Islet of Langerhans (tissue), 1 donor: ENCODE measurements at regions not wholly inside any gene's neighbourhood (a gene's known extent, or its start where the extent isn't known, plus 50 kb on each side); places are given as distances from the start of the nearest gene placed in this dataset.

Experiments
- FAIRE-seq: peaks from one replicate; lab custom pipeline; 2011; peaks lifted over from hg19 to GRCh38; lab: Jason Lieb, UNC

DNA sequence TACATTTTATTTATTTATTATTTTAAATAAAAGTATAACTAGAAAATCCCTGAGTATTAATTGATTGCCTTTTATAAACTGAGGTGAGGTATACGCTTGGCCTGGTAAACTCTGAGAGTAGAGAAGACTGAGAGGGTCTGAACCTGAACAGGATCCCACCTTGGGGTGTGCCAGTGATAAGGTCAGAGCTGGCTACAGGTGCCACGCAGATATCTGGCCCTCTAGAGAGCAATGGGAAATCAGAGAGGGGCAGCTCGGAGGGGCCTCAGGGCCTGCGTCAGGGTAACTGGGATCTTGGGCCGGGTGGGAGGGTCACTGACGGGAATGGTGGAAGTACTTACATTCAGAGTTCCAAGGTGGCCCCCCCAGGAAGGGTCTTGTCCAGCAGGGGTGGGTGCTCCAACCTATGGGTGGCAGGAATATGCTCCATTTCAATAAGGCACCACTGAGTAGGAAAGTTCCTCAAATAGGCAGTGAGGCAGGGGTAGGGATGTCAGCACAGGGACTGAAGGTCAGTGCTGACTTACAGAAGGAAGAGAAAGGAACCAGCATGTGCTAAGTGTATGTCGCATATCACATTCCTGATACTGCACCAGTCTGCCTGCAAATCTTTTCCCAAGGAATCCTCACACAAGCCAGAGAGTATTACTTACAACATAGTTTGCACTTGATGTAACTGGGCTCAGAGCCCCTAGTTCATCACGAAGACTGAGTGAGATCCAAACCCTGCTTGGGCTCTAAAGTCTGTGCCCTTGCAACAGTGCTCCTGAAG lies 706.0 kb upstream of the RAB6C start:
- no peak for FAIRE-seq

DNA sequence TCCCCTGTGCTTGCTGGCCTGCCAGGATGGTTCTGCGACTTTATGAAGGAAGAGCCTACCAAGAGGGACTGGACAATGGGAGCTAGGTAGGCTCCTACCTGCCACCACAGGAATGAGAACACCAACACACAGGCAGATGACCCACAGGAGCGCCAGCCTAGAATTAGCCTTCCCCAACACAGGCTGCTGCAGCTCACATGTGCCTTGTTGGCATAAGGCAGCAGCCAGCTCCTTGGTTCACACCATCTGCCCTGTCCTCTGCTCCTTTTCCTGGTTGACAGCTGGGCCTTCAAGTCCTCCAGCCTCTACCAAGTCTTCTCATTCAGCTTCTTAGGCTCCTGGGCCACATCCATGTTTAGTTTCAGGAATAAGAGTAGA lies 705.4 kb upstream of the RAB6C start:
- FAIRE-seq, result no peak

DNA sequence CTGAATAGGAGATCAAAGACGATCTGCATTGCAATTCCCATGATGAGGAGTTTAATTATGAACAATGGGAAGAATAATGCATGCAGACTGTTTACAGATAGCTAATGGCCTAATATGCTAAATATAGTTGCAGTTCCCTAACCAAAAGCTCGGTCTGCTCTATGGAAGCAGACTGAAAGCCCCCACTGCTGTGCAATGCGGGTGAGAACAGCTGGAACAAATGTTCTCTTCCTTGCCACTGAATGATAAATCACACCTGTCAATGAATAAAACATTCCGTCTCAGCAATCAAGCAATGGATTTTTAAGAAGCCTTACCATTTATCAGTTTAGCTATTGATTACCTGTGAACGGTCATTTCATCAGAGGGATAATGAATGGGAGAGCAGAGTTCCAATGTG lies 704.5 kb upstream of the RAB6C start:
- FAIRE-seq, result no peak

DNA sequence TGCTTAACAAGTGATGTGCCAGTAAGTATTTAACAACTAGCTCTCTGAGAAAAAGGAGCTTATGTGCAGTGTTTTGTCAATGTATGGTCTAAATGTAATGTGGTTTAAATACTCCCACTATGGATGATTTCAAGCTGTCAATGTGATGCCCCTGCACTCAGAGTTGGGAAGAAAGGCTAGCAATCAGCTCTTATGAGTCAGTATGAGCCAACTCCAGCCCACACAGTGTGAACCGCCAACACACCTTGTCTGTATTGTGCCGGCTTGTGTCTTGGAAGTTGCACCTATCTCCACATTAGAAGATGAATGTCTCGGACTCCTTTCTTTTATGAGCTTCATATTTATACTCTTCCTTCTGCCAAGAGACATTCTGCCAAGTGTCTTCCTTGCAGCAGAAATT lies 703.8 kb upstream of the RAB6C start:
- FAIRE-seq, result no peak

DNA sequence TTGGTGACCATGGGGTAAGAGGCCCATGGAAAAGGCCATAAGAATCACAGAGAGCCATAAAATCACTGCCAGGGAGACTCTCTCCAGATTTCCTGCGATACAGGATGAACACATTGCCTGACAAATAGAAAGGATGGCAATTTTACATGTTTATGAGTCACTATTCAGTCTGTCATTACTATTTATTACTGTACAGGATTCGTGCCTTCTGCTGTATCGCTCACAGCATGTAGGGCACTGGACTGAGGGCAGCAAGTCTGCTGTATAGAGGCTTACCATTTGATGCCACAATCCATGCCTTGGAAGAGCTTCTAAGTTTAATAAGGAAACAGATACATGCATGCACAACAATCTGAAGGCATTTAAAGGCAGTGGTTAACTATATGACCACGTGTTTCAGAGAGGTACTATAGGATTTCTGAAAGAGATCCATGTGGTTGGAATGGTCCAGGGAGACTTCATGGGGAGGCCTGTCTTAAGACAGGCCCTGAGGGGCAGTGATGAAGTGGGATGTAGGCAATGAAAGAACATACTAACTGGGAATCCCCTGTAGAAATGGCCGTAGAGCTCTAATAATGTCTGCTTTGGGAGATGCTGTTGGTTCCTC lies 702.4 kb upstream of the RAB6C start:
- no peak for FAIRE-seq

DNA sequence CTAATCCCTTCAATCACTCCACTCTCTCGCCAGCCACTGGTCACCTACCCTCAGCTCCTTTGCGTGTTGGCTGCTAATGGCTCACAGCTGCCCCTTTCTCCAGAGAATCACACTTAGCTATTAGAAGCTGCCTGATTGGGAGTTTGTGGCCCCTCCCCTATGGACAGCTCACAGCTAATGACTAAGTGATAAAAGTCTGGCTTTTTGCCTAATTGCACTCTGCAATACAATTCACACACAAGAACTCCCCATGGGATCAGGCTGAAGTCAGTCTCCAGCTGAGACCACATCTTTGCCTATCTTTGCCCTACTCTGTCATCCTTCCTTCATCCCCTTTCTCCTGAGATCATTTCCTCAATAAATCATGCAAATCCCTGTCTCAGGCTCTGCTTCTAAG lies 701.9 kb upstream of the RAB6C start:
- FAIRE-seq, result no peak

DNA sequence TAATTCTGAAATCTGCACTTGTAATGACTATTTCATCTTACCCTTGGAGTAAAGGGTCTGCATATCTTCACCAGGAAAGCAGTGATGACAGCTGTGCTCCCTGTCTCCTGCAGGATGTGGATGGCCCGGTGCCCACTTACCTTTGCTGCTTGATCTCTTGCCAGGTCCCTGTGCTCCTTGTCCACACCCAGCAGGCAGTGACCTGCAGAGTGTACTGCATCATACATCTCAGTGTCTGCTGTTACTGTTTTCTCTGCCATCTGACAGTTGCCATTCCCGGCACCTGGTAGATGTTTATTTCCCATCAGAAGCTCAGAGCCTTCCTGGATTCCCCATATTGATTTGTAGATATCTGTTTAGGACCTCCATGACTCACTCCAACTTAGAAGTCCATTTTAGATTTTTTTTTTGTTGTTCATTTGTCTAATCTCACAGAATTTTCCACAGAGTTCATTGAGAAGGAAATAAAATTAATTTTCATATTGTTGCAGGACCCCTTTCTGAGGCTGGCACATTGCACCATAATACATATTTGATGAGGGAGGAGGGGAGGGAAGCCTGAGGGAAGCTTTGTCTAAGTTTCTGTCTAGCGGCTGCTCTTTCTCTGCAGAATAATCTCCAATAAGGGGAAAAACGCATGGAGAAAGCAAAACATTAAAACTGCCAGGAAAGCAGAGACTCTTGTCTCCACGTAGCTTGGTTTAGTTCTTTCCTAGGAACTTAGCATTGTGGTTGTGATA lies 697.5 kb upstream of the RAB6C start:
- no peak for FAIRE-seq

DNA sequence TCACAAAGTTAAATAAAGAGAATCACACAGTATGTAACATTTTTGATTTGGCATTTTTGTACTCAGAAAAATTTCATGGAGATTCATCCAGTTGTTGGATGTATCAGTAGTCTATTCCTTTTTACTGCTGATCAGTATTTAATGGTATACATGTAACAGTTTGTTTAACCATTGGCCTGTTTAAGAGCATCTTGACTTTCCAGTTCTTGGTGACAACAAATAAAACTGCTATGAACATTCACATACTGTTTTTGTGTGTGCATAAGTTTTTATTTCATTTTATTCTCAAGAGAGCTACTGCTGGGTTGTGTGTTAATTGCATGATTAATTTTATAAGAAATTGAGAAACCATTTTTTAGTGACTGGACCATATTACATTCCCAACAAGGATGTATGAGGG lies 694.5 kb upstream of the RAB6C start:
- FAIRE-seq, result no peak

DNA sequence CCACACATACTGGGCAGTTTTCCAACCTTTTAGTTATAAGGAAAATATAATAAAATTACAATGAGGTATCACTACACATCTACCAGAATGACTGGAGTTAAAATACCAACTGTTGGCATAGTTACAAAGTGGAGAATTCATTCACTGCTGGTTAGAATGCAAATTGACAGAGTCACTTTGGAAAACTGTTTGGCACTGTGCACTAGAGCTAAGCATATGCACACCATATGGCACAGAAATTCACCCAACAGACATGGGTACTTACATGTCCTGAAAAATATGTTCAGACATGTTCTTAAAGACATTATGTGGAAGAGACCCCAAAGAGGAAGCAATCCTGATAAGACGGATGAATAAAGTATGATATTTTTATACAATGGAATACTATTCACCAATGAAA lies 686.1 kb upstream of the RAB6C start:
- no peak for FAIRE-seq

DNA sequence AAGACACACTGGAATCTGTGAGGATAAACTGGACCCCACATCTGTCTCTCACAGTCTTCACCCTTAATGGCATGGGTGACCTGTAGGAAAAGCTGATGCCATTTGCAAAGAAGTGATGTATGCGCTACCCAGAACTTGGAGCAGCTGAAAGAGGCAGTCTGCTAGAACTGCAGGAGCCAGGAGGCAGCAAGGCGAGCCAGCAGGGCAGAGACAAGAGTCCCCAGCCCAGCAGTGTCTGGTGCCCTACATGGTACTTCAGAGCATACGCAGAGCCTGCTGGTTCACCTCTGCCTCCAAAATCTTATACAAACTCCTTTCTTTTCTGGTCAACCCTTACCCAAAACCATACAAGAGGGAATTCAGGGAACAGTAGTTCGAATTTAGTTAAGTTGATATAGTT lies 683.1 kb upstream of the RAB6C start:
- FAIRE-seq, result no peak

DNA sequence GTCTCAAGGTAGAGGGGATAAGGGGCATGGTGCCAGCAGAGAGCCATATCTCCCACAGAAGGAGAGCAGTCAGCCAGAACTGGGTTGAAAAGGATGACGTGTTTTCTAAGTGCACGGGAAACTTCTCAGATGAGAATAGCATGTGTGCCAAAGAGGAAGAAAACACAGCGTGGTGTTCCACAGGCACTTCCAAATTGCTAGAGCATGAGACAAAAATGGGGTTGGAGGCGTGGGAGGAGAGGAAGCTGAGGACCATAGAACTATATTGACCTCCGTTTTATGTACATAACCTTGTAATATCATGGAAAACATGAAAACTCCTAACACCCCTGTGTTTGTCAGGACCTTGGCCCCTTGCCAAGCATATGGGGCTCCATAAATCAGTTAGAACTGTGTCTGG lies 682.7 kb upstream of the RAB6C start:
- no peak for FAIRE-seq

DNA sequence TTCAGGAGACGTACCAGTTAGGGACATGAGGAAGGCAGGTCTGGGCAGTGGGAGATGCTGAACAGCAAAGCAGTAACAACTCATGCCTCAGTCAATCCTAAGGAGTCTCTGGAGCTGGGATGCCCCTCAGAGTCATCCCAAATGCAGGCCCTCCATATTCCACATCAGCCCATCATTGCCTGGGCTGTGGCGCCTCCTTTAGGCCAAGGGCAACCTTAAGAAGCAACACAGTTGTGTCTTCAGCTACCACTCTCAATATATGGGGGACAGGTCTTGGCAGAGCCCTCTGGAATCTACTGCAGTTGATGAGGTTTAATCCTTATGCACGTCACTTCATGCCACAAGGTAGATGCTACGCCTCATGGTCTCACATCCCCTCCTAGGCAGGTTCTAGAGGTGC lies 682.0 kb upstream of the RAB6C start:
- no peak for FAIRE-seq

DNA sequence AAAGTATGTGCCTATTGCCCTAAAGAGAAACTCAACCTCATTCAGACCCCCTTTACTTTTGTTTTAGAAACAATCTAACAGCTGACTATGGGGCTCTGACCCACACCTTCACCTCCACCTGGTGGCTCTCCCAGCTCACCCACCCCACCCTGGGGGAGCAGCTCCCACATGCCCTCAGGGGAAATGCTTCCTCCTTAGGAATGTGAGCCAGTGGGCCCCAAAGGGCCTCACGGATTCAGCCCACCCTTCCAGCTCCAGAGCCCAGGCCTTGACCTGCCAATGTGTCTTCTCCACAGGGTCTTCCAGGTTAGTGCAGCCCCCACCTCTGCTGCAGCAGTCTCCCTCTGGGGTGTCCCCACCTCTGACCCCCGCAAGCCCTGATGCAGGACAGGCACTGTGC lies 680.1 kb upstream of the RAB6C start:
- FAIRE-seq, result no peak

DNA sequence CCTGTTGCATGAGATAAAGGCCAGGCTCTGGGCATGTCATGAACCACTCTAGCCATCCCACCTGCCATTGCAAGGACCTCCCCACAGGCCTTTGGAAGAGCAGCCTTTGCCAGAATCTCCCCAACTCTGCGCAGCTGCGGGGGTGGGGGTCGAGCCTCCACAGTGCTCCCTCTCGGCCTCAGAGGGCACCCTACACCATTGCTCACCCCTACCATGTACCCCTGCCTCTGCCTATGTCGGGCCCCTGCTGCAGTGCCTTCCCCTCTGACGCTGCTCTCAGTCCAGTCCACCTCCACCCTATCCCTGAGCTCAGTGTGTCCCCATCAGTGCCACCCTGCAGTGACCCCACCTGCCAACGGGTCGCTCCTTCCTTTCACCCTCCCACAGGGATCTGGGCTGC lies 679.7 kb upstream of the RAB6C start:
- no peak for FAIRE-seq

DNA sequence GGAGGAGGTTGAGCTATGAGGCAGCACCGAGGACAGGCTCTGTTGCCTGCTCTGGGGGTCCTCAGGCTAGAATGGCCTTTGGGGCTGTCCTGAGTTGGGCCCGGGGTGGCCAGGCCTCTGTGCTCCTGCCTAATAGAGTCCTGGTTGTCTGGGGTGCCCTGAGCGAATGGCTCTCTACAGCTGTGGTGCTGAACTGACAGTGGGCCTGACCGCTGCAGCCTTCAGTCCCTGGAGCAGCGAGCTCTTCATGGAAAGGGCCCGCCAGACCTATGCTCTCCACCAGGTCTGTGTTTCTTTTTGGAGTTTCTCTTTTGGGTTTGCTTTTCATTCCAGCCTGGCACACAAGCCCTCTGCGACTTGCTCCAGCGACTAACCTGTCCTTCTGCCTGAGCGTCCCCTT lies 679.0 kb upstream of the RAB6C start:
- FAIRE-seq, result no peak

DNA sequence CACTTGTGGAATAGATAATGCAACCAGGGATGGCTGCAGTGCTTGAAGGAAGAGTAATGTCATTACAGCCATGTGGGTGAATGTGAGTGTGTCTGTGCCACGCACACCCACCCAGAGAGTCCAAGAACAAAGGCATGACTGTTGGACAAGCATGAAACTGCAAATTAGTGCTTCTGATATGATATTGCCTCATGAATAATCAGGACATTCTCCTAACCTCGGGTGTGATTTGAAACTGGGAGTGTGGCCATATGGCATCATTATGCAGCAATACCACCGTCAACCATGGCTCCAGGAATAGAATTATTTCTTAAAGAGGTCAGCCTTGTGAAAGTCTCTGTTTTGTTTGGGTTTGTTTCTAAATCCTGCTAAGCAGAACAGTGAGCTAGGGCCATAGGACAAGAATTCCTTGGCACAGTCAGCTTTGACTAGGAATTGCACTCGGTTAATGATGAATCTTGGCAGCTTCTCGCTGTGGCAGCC lies 678.0 kb upstream of the RAB6C start:
- FAIRE-seq, result no peak

DNA sequence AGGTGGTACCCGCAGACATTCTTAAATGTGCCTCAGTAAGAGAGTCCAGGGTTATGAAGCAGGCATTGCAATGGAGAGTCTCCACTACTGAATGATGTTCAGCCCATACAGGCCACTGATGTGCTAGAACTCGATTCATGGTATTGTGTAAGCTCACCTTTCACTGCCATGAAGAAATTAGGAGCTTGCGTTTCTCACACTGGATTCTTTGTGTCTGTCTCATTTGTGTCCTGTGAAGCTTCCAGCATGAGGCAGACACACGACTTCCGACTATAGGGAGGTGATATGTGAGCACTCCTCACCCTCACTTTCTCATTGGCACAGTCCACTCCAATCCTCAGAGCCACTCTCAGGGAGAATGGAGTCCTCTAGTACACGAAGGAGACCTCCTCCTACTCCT lies 677.4 kb upstream of the RAB6C start:
- no peak for FAIRE-seq

DNA sequence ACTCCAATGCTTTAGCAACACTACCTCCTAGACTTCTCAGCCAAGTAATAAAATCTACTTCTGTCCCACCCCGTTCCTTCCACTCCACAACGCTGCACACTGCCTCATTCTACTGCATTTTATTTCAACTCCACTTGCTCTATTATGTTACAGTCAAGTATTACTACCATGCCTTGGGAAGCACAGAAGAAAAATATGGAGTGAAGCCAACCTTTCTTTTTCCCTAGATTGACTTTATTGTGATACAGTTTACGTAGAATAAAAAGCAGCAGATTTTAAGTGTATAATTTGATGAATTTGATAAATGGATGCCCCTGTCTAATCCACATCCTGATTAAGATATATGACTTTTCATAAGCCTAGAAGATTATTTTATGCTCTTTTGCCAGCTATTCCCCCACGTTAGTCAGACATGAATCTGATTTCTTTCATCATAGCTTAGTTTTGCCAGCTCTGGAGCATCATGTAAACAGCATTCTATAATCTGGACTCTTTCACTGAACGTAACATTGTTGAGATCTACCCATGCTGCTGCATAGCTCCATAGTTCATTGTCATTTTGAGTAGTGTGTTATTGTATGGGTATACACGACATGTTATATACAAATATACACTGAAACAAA lies 676.8 kb upstream of the RAB6C start:
- no peak for FAIRE-seq

DNA sequence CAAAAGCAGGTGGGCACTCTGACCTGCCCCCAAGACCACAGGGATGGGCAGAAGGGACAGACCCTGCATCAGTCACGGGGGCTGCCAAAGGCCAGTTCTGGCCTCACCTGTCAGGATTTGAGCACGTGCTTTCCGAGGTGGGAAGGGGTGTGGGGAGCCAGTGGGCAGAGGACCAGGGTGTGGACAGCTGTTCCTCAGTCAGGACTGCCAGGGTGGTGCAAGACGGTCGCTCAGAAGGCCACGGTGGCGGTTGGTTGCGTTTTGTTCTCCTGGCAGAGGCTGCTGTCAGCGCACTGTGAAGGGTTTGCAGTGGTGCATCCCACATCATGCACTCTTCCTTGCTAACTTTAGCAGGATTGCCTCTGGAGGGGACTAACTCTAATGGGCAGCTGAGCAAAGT lies 665.3 kb upstream of the RAB6C start:
- no peak for FAIRE-seq

DNA sequence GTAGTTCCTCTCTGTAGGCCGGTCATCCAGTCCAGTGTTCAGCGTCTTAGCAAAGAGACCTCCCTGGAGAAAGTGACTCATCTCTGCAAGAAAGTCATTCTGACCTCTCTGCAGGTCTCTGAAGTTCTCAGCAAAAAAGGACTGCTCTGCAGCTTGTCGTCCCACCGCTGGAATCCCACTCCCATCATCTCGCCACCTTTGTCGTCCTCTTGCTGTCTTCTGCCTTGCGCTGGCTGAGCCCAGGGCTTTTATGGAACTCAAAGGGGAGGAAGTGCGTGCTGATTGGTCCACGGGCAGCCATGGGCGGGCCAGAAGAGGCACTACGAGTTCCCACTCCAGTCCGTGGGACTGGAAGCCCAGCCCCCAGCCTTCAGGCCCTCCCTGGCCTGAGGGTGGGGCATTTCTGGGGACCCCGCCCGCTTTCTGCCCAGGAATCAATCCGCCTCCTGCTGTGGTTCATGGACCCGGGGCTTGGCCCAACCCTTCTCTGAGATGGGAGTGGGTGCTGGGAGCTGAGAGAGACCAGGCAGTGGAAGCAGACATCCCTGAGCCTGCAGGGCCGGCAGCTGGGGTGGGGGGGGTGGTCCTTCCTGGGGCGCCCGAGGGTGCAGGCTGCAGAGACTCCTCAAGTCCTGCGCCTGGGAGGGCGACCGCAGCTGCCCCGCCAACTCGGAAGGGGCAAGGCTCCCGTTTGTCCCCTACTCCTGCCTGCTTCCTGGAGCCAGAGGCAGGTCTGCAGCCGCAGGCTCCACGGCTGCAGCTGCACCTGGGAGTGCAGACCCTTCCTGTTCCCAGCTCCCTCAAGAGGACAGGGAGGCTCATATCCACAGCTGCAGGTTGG lies 660.7 kb upstream of the RAB6C start:
- no peak for FAIRE-seq

DNA sequence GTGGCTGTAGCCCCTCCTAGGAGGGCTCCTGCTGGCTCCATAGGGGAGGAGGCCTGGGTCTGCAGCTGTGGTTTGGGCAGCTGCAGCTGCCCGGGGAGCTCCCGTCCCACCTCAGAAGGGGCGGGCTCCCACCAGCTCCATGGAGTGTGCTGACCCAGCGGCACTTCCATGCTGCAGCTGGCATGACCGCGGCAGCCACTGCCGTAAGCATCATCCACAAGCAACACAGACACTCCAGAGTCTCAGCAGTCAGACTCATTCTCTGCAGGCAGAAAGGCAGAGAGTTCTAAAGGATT lies 660.1 kb upstream of the RAB6C start:
- FAIRE-seq, result no peak

DNA sequence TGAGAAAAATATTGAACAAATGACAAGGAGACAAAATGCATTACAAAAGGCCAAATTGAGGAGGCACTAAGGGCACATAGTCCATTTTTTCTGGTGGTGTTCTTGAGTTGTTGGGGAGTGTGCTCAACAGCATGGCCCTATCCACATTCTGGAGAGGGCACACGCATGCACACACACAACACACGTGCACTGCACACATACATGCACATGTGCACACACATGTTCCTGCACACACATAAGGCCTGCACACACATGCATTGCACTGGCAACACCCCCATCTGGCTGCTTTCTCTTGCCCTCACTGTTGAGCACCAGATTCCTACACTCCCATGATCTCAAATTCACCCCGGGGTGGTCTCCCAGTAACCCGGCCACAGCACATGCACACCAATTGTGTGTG lies 659.2 kb upstream of the RAB6C start:
- FAIRE-seq, result no peak

DNA sequence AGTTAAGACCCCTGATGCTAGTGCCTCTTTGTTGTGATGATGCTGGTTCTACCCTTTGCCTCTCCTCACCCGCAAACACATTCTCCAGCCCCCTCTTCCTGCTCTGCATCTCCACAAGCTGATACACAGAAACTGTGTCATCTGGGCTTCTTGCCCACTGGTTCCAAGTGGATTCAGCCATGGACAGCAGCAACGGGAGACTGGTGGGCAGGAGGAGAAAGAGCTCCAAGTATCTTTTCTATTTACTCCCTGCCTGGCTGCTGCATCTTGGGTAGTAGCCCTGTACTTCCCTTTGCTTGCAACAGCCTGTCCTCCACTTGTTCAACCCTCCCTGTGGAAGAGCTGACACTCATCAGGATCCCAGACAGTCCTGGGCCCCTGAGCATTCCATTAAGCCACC lies 655.1 kb upstream of the RAB6C start:
- FAIRE-seq, result no peak
